ENCODE measurements at regions not wholly inside any gene's neighbourhood (a gene's known extent, or its start where the extent isn't known, plus 50 kb on each side); places are given as distances from the start of the nearest gene placed in this dataset.
"Not testable (repeated sequence)": the region's sequence is repeated elsewhere in the genome, so short reads cannot be mapped to it uniquely, and the experiment has no call there.

DNA sequence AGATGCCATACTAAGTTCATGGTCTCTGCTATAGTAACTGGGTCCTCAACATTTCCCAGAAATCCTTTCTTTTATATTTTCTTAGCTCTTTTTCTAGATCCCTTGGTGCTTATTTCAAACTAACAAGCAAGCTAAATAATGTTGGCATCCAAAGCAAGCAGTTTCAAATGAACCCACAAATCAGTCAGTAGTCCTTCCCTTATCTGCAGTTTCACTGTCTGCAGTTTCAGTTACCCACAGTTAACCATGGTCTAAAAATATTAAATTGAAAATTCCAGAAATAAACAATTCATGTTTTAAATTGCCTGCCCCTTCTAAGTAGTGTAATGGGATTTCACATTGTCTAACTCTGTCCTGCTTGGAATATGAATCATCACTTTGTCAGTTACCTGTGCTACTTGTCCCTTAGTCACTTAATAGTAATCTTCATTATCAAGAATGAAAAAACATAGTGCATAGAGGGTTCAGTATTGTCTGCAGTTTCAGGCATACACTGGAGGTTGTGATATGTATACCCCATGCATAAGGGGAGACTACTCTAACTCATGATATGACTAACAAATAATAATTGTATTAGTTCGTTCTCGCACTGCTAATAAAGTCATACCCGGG is 633.7 kb downstream of the MECOM start:
- Mint-ChIP-seq H3K4me3 (no peak overlapping the region), H3K27ac (no peak overlapping the region), H3K4me1 (ENCODE audit: low read depth) (no peaks in the 10 kb centered on the region), H3K9me3 (no peaks in the 10 kb centered on the region), H3K36me3 (ENCODE audit: low read depth) (no peaks in the 10 kb centered on the region), H3K27me3 (ENCODE audit: low read depth) (no peaks in the 10 kb centered on the region)
- CTCF ChIA-PET = no interaction called here
- intact Hi-C loops (cut with micrococcal nuclease) = no loop called here
- no peak for DNase-seq

- H3K36me3 Mint-ChIP-seq (ENCODE audit: low read depth) = no peaks in the 10 kb centered on the region
- DNase-seq = no peak
- intact Hi-C loops (cut with micrococcal nuclease) = no loop called here
- CTCF ChIA-PET = no interaction called here
- no peaks in the 10 kb centered on the region for H3K27me3 Mint-ChIP-seq (ENCODE audit: low read depth)
- H3K9me3 Mint-ChIP-seq = no peaks in the 10 kb centered on the region
- H3K4me3 Mint-ChIP-seq = no peak overlapping the region
- H3K27ac Mint-ChIP-seq = no peak overlapping the region
- H3K4me1 Mint-ChIP-seq (ENCODE audit: low read depth) = no peaks in the 10 kb centered on the region
These were observed 634.8 kb downstream of the MECOM start for GRCh38 chr3:169028716-169029115.

DNA sequence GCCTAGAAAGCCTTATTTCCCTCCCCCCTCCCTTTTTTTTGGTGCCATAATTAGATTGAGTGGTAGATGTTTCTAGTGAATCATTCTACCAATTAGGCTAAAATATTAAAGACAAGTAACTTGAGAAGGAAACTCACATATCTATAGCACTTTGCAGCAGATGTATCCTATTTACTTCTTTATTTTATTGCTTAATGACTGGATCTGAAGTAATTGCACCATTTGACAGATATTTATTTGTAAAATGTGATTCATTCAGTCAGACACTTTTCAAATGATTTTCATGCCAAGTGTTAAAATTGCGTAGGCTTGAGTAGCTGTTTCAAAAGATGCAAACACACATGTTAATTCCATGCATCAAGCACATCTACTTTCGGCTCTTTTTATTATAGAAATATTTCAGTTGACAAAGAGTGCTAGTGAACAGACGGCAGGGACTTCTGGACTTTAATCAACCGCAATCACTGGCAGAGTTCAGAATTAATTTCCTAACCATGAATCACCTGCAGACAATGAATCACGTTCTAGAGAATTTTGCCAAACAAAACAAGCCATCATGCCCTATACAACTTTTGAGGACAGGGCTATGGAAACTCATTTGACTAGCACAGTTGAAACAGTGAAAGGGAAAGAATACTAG is 636.8 kb downstream of the MECOM start:
- Mint-ChIP-seq H3K4me1 (ENCODE audit: low read depth) (no peaks in the 10 kb centered on the region), H3K27me3 (ENCODE audit: low read depth) (no peaks in the 10 kb centered on the region), H3K9me3 (no peaks in the 10 kb centered on the region), H3K36me3 (ENCODE audit: low read depth) (no peaks in the 10 kb centered on the region), H3K27ac (no peak overlapping the region), H3K4me3 (no peak overlapping the region)
- CTCF ChIA-PET = no interaction called here
- intact Hi-C loops (cut with micrococcal nuclease) = no loop called here
- DNase-seq = no peak

DNA sequence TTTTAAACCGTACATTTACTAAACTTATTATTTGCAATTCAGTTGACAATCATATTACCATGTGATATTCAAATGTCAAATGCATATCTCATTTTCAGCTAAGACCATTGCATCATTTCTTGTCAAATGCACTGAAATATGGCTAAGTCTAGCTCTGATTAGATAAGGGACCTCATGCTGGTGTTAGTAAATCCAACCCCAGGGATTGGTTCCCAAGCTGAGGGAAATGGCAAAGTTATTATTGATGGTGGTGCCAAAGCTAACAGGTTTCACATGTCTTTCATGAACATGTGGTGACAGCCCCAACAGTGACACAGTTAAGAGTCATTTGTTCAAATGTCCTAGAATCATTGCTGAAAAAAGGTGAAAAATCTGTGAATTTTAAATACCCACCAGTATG is 641.1 kb downstream of the MECOM start:
- no peak overlapping the region for H3K27ac Mint-ChIP-seq
- no peaks in the 10 kb centered on the region for H3K36me3 Mint-ChIP-seq (ENCODE audit: low read depth)
- H3K27me3 Mint-ChIP-seq (ENCODE audit: low read depth) = no peaks in the 10 kb centered on the region
- CTCF ChIA-PET = no interaction called here
- H3K4me3 Mint-ChIP-seq = no peak overlapping the region
- H3K4me1 Mint-ChIP-seq (ENCODE audit: low read depth) = no peaks in the 10 kb centered on the region
- no peaks in the 10 kb centered on the region for H3K9me3 Mint-ChIP-seq
- no peak for DNase-seq
- intact Hi-C loops (cut with micrococcal nuclease) = no loop called here

DNA sequence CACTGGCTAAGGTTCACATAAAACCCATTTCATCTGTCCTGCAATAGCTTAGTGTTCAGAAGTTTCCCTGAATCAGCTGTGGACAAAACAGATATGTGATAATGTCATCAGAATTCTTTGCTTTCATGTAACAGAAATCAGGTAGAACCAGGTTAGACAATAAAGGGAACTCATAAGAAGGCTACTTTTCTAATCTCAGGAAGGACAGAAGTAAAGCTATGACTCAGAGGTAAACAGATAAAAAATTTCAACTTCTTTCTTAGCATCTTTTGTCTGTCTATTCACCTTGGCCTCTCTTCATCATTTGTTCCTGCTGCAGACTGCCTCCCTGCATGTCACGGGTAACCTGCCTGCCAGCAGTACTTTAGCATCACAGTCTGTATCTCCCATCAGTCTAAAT is 643.1 kb downstream of the MECOM start:
- no peaks in the 10 kb centered on the region for H3K27me3 Mint-ChIP-seq (ENCODE audit: low read depth)
- intact Hi-C loops (cut with micrococcal nuclease) = no loop called here
- CTCF ChIA-PET = no interaction called here
- H3K9me3 Mint-ChIP-seq = no peaks in the 10 kb centered on the region
- DNase-seq = no peak
- no peaks in the 10 kb centered on the region for H3K36me3 Mint-ChIP-seq (ENCODE audit: low read depth)
- H3K4me3 Mint-ChIP-seq = no peak overlapping the region
- no peak overlapping the region for H3K27ac Mint-ChIP-seq
- H3K4me1 Mint-ChIP-seq (ENCODE audit: low read depth) = no peaks in the 10 kb centered on the region

DNA sequence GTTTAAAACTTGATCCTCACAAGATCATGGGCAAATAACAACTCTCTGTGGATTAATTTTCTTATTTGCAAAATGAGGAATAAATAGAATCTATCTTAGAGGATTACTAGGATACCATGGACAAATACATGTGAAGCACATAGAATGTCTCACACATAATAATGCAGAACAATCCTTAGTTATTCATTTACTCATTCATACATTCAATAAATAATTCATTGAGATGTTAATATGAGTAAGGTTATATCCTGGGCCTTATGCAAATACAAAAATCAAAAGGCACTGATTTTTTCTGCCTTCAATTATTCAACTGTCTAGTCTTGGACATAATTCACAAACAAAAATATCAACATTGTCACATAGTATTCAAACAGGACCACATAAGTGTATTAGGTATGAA is 654.1 kb downstream of the MECOM start:
- Mint-ChIP-seq H3K9me3 (peaks cover 2% of the 10 kb centered on the region), H3K27me3 (ENCODE audit: low read depth) (no peaks in the 10 kb centered on the region), H3K27ac (no peak overlapping the region), H3K4me1 (ENCODE audit: low read depth) (no peaks in the 10 kb centered on the region), H3K4me3 (no peak overlapping the region), H3K36me3 (ENCODE audit: low read depth) (no peaks in the 10 kb centered on the region)
- CTCF ChIA-PET = interaction anchor here (0.6 kb wide), 1 partner anchor 966 kb away, joined by 3 read pairs; no protein-coding TSS in a partner anchor
- intact Hi-C loops (cut with micrococcal nuclease) = no loop called here
- no peak for DNase-seq

- Mint-ChIP-seq H3K9me3 (peaks cover 2% of the 10 kb centered on the region), H3K27ac (no peak overlapping the region), H3K4me3 (no peak overlapping the region), H3K4me1 (ENCODE audit: low read depth) (no peaks in the 10 kb centered on the region), H3K36me3 (ENCODE audit: low read depth) (no peaks in the 10 kb centered on the region), H3K27me3 (ENCODE audit: low read depth) (no peaks in the 10 kb centered on the region)
- CTCF ChIA-PET = interaction anchor here (0.6 kb wide), 1 partner anchor 966 kb away, joined by 3 read pairs; no protein-coding TSS in a partner anchor
- DNase-seq = no peak
- intact Hi-C loops (cut with micrococcal nuclease) = no loop called here
These were observed 654.6 kb downstream of the MECOM start for GRCh38 chr3:169008776-169009358.

DNA sequence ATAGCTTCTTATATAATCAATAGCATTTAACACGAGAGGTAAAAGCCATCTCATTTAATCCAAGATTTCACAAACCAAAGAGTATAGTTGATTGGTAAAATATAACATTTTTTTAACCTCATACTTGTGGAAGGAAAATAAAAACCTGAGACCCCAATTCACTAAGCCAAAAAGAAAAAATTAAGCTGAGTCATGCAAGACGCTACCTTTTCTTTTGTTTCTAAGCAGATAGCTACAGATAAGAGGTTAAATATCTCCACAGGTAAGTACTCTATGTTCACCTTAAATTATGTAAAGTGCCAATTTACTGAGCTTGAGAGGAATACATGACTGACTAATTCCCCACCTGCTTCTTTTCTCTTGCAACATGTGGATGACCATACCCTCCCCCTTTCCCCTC is 656.4 kb downstream of the MECOM start:
- no peak for DNase-seq
- H3K9me3 Mint-ChIP-seq = peaks cover 2% of the 10 kb centered on the region
- CTCF ChIA-PET = no interaction called here
- no peak overlapping the region for H3K27ac Mint-ChIP-seq
- no peaks in the 10 kb centered on the region for H3K4me1 Mint-ChIP-seq (ENCODE audit: low read depth)
- H3K27me3 Mint-ChIP-seq (ENCODE audit: low read depth) = no peaks in the 10 kb centered on the region
- no peaks in the 10 kb centered on the region for H3K36me3 Mint-ChIP-seq (ENCODE audit: low read depth)
- intact Hi-C loops (cut with micrococcal nuclease) = no loop called here
- H3K4me3 Mint-ChIP-seq = no peak overlapping the region

DNA sequence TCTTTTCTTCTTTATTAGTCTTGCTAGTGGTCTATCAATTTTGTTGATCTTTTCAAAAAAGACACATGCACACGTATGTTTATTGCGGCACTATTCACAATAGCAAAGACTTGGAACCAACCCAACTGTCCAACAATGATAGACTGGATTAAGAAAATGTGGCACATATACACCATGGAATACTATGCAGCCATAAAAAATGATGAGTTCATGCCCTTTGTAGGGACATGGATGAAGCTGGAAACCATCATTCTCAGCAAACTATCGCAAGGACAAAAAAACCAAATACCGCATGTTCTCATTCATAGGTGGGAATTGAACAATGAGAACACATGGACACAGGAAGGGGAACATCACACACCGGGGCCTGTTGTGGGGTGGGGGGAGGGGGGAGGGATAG is 657.1 kb downstream of the MECOM start:
- H3K9me3 Mint-ChIP-seq; H3K36me3 Mint-ChIP-seq (ENCODE audit: low read depth); CTCF ChIA-PET; DNase-seq; intact Hi-C loops (cut with micrococcal nuclease); H3K4me3 Mint-ChIP-seq; H3K27ac Mint-ChIP-seq; H3K27me3 Mint-ChIP-seq (ENCODE audit: low read depth); H3K4me1 Mint-ChIP-seq (ENCODE audit: low read depth): not testable (repeated sequence)

DNA sequence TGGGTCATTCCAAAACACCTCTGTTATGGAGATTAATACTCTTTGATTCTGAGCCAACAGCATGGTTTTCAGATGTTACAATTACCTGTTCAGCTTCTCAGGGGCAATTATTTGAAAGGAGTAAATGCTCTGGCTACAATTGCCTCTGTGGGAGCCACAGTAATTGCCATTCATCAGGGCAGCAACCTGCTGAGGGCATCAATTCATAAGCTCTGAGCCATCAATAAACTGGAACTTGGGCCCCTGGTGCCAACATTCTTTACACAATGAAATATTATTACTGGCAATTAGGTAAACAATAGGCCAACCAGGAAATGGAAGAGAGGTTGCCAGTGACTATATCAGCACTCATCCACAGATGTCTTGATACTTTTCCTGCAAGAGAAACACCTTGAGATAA is 660.8 kb downstream of the MECOM start:
- DNase-seq = no peak
- CTCF ChIA-PET = no interaction called here
- intact Hi-C loops (cut with micrococcal nuclease) = no loop called here
- no peaks in the 10 kb centered on the region for H3K36me3 Mint-ChIP-seq (ENCODE audit: low read depth)
- H3K27me3 Mint-ChIP-seq (ENCODE audit: low read depth) = no peaks in the 10 kb centered on the region
- H3K4me1 Mint-ChIP-seq (ENCODE audit: low read depth) = no peaks in the 10 kb centered on the region
- H3K27ac Mint-ChIP-seq = no peak overlapping the region
- no peaks in the 10 kb centered on the region for H3K9me3 Mint-ChIP-seq
- H3K4me3 Mint-ChIP-seq = no peak overlapping the region

- CTCF ChIA-PET = no interaction called here
- Mint-ChIP-seq H3K9me3 (no peaks in the 10 kb centered on the region), H3K27ac (no peak overlapping the region), H3K27me3 (ENCODE audit: low read depth) (no peaks in the 10 kb centered on the region), H3K4me1 (ENCODE audit: low read depth) (no peaks in the 10 kb centered on the region), H3K4me3 (no peak overlapping the region), H3K36me3 (ENCODE audit: low read depth) (no peaks in the 10 kb centered on the region)
- no peak for DNase-seq
- intact Hi-C loops (cut with micrococcal nuclease) = no loop called here
These were observed 664.7 kb downstream of the MECOM start for GRCh38 chr3:168998792-168999191.

DNA sequence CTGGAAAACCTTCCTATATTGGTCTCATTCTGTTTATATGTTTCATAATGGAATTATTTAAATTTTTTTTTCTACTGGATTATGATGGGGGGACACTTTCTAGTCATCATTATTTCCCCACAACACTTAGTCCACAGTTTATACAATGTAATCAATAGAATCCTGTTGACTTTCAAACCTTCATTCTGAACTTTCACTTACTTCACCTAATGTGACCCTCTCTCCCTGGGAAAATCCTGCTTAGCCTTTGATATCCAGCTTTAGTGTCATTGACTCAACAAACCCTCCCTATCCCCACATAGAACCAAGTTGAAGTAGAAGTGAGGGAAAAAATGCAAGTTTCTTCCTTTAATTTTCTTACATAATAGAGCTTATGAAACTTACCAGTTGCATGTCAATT is 666.0 kb downstream of the MECOM start:
- H3K4me3 Mint-ChIP-seq = no peak overlapping the region
- H3K27me3 Mint-ChIP-seq (ENCODE audit: low read depth) = no peaks in the 10 kb centered on the region
- H3K9me3 Mint-ChIP-seq = no peaks in the 10 kb centered on the region
- no peaks in the 10 kb centered on the region for H3K36me3 Mint-ChIP-seq (ENCODE audit: low read depth)
- intact Hi-C loops (cut with micrococcal nuclease) = no loop called here
- no peaks in the 10 kb centered on the region for H3K4me1 Mint-ChIP-seq (ENCODE audit: low read depth)
- CTCF ChIA-PET = no interaction called here
- H3K27ac Mint-ChIP-seq = no peak overlapping the region
- DNase-seq = no peak

GRCh38 chr3:168996622-168997021 is 666.9 kb downstream of the MECOM start:
- no peaks in the 10 kb centered on the region for H3K27me3 Mint-ChIP-seq (ENCODE audit: low read depth)

More at GRCh38 chr3:168996622-168997021, 666.9 kb downstream of the MECOM start:
- intact Hi-C loops (cut with micrococcal nuclease) = no loop called here
- Mint-ChIP-seq H3K4me3 (no peak overlapping the region), H3K36me3 (ENCODE audit: low read depth) (no peaks in the 10 kb centered on the region), H3K9me3 (no peaks in the 10 kb centered on the region), H3K27ac (no peak overlapping the region), H3K4me1 (ENCODE audit: low read depth) (no peaks in the 10 kb centered on the region)
- DNase-seq = no peak
- CTCF ChIA-PET = no interaction called here

All from activated naive CD4-positive, alpha-beta T cell treated with anti-CD3 and anti-CD28 coated beads for 36 hours (primary cell).